H9 (cell line): ENCODE measurements at regions not wholly inside any gene's neighbourhood (a gene's known extent, or its start where the extent isn't known, plus 50 kb on each side); places are given as distances from the start of the nearest gene placed in this dataset.

Source experiments
- DNase-seq: peaks from one replicate; pipeline ENCODE4 v3.0.0-alpha.2; 2017
- H2AFZ ChIP-seq: one replicate; pipeline ENCODE4 v1.6.1; 2013; ENCODE audit warnings: mild to moderate bottlenecking, low read length, control low read depth, moderate library complexity
- H2AK5ac ChIP-seq: 2 replicates; pipeline ENCODE4 v1.6.1; 2013; ENCODE audit warnings: low read length, control low read depth, mixed read lengths; ENCODE audit not compliant: insufficient read length
- H2BK120ac ChIP-seq: one replicate; pipeline ENCODE4 v1.6.1; 2013; ENCODE audit warnings: low read depth, mild to moderate bottlenecking, low read length, control low read depth, inconsistent platforms; ENCODE audit not compliant: poor library complexity, severe bottlenecking
- H2BK12ac ChIP-seq: 2 replicates; pipeline ENCODE4 v1.6.1; 2013; ENCODE audit warnings: low read length, control low read depth, mixed read lengths, low read depth; ENCODE audit not compliant: insufficient read length
- H2BK15ac ChIP-seq: 2 replicates; pipeline ENCODE4 v1.6.1; 2013; ENCODE audit warnings: low read depth, low read length, control low read depth
- H2BK20ac ChIP-seq: one replicate; pipeline ENCODE4 v1.6.1; 2013; ENCODE audit warnings: low read depth, mild to moderate bottlenecking, low read length, control low read depth, inconsistent platforms; ENCODE audit not compliant: poor library complexity, severe bottlenecking
- H2BK5ac ChIP-seq: 2 replicates; pipeline ENCODE4 v1.6.1; 2013; ENCODE audit warnings: low read length, control low read depth, mixed read lengths; ENCODE audit not compliant: insufficient read length
- H3K14ac ChIP-seq: 2 replicates; pipeline ENCODE4 v1.6.1; 2013; ENCODE audit warnings: low read length, control low read depth; ENCODE audit not compliant: insufficient read depth
- H3K18ac ChIP-seq: 2 replicates; pipeline ENCODE4 v1.6.1; 2013; ENCODE audit warnings: low read depth, mild to moderate bottlenecking, mixed read lengths, low read length, control low read depth; ENCODE audit not compliant: insufficient read length
- H3K23ac ChIP-seq: 2 replicates; pipeline ENCODE4 v1.6.1; 2013; ENCODE audit warnings: low read length, control low read depth, mixed read lengths, low read depth; ENCODE audit not compliant: insufficient read length
- H3K23me2 ChIP-seq: 2 replicates; pipeline ENCODE4 v1.6.1; 2013; ENCODE audit warnings: low read depth, mild to moderate bottlenecking, mixed read lengths, low read length, control low read depth; ENCODE audit not compliant: insufficient read length, poor library complexity, severe bottlenecking
- H3K27ac ChIP-seq: 2 replicates; pipeline ENCODE4 v1.5.1; 2013; ENCODE audit warnings: low read length, control low read depth, mixed read lengths, low read depth; ENCODE audit not compliant: insufficient read length
- H3K27me3 ChIP-seq: 2 replicates; pipeline ENCODE4 v1.6.1; 2013; ENCODE audit warnings: low read length, control low read depth, inconsistent platforms; ENCODE audit not compliant: insufficient read depth
- H3K4ac ChIP-seq: 2 replicates; pipeline ENCODE4 v1.6.1; 2013; ENCODE audit warnings: low read depth, mild to moderate bottlenecking, control low read depth, inconsistent platforms, low read length, moderate library complexity
- H3K4me1 ChIP-seq: 2 replicates; pipeline ENCODE4 v1.6.1; 2013; ENCODE audit warnings: low read length, control low read depth, inconsistent platforms; ENCODE audit not compliant: insufficient read depth
- H3K4me2 ChIP-seq: 2 replicates; pipeline ENCODE4 v1.6.1; 2013; ENCODE audit warnings: low read length, control low read depth, mixed read lengths; ENCODE audit not compliant: insufficient read length, insufficient read depth
- H3K56ac ChIP-seq: 2 replicates; pipeline ENCODE4 v1.6.1; 2013; ENCODE audit warnings: low read depth, mild to moderate bottlenecking, mixed read lengths, low read length, control low read depth; ENCODE audit not compliant: insufficient read length
- H3K79me1 ChIP-seq: 2 replicates; pipeline ENCODE4 v1.6.1; 2013; ENCODE audit warnings: low read depth, mild to moderate bottlenecking, moderate library complexity, low read length, control low read depth, inconsistent platforms; ENCODE audit not compliant: insufficient read depth, poor library complexity, severe bottlenecking
- H3K79me2 ChIP-seq: 2 replicates; pipeline ENCODE4 v1.6.1; 2013; ENCODE audit warnings: low read length, control low read depth, inconsistent platforms; ENCODE audit not compliant: insufficient read depth
- H3K9ac ChIP-seq: 2 replicates; pipeline ENCODE4 v1.6.1; 2013; ENCODE audit warnings: low read length, control low read depth, mixed read lengths; ENCODE audit not compliant: insufficient read length; ENCODE audit errors: extremely low read depth
- H3K9me3 ChIP-seq: one replicate; pipeline ENCODE4 v1.6.1; 2013; ENCODE audit warnings: low read depth, low read length, inconsistent platforms; ENCODE audit not compliant: control insufficient read depth
- H3T11ph ChIP-seq: one replicate; pipeline ENCODE4 v1.6.1; 2013; ENCODE audit warnings: mild to moderate bottlenecking, low read length, control low read depth, inconsistent platforms
- H4K20me1 ChIP-seq: one replicate; pipeline ENCODE4 v1.6.1; 2013; ENCODE audit not compliant: control insufficient read depth, insufficient read length, insufficient read depth
- H4K5ac ChIP-seq: 2 replicates; pipeline ENCODE4 v1.6.1; 2013; ENCODE audit warnings: low read depth, mild to moderate bottlenecking, mixed read lengths, low read length, control low read depth; ENCODE audit not compliant: insufficient read length
- H4K8ac ChIP-seq: replicated peaks from 2 replicates; pipeline ENCODE4 v1.6.1; 2013; ENCODE audit warnings: low read length, control low read depth, mixed read lengths, low read depth; ENCODE audit not compliant: insufficient read length
- H4K91ac ChIP-seq: 2 replicates; pipeline ENCODE4 v1.6.1; 2013; ENCODE audit warnings: low read depth, mild to moderate bottlenecking, moderate library complexity, mixed read lengths, low read length, control low read depth; ENCODE audit not compliant: insufficient read length
- H3K27ac Mint-ChIP-seq, 3 experiments: 2 replicates in 2 of 3; 3 replicates in 1 of 3; pipeline ENCODE4 v1.8.0; 2020 to 2021; ENCODE audit warnings: mixed read lengths in 3 of 3, mild to moderate bottlenecking in 1 of 3, moderate library complexity in 1 of 3
- H3K27me3 Mint-ChIP-seq: 2 replicates; pipeline ENCODE4 v1.8.0; 2021; ENCODE audit warnings: low read depth, mild to moderate bottlenecking, moderate library complexity, mixed read lengths
- H3K36me3 Mint-ChIP-seq, 3 experiments: 2 replicates in 2 of 3; 3 replicates in 1 of 3; pipeline ENCODE4 v1.8.0; 2020 to 2021; ENCODE audit warnings: low read depth in 3 of 3, mixed read lengths in 3 of 3; ENCODE audit not compliant: insufficient read depth in 1 of 3
- H3K4me1 Mint-ChIP-seq, 2 experiments: 2 replicates each; pipeline ENCODE4 v1.8.0; 2020; ENCODE audit warnings: mixed read lengths in 2 of 2
- H3K4me3 Mint-ChIP-seq, 2 experiments: 2 replicates in 1 of 2; 3 replicates in 1 of 2; pipeline ENCODE4 v1.8.0; 2020 to 2021; ENCODE audit warnings: mild to moderate bottlenecking in 2 of 2, mixed read lengths in 2 of 2, moderate library complexity in 1 of 2
- H3K9me3 Mint-ChIP-seq, 2 experiments: 2 replicates in 1 of 2; 3 replicates in 1 of 2; pipeline ENCODE4 v1.8.0; 2020; ENCODE audit warnings: mild to moderate bottlenecking in 2 of 2, mixed read lengths in 2 of 2, moderate library complexity in 1 of 2
- CTCF ChIP-seq: fragments of 200-600 bp; sonication (generic); conservative IDR thresholded peaks from 3 replicates; pipeline ENCODE4 v1.8.0; 2021; ENCODE audit warnings: antibody characterized with exemption, mild to moderate bottlenecking
- WGBS: extraction: QIAGEN DNeasy Blood & Tissue Kit; methylation state at CpG from one replicate; pipeline ENCODE4 v1.1.7; 2013; ENCODE audit warnings: missing lambda C conversion rate, low lambda C conversion rate, mixed read lengths; ENCODE audit not compliant: insufficient read length; ENCODE audit errors: extremely low coverage; 5-methylcytosine and 5-hydroxymethylcytosine counted together

- Histone ChIP-seq H3K14ac (no peak overlapping the region), H3K79me2 (no peaks in the 10 kb centered on the region), H2AK5ac (no peak overlapping the region), H3T11ph (no peak overlapping the region), H3K27me3 (no peaks in the 10 kb centered on the region), H3K4me2 (no peak overlapping the region), H3K4ac (no peak overlapping the region), H2BK120ac (no peak overlapping the region), H2BK20ac (no peak overlapping the region), H4K20me1 (no peaks in the 10 kb centered on the region), H4K91ac (no peak overlapping the region), H4K5ac (no peak overlapping the region), H2BK15ac (no peak overlapping the region), H2AFZ (no peak overlapping the region), H3K79me1 (no peaks in the 10 kb centered on the region), H3K56ac (no peak overlapping the region), H4K8ac (no peak overlapping the region), H3K4me1 (no peaks in the 10 kb centered on the region), H3K23ac (no peak overlapping the region), H3K9ac (no peak overlapping the region), H3K23me2 (no peaks in the 10 kb centered on the region), H3K18ac (no peak overlapping the region), H2BK5ac (no peak overlapping the region), H3K9me3 (no peaks in the 10 kb centered on the region), H3K27ac (no peak overlapping the region), H2BK12ac (no peak overlapping the region)
- no peak for TF ChIP-seq CTCF
- DNase-seq, result no peak
- Mint-ChIP-seq H3K36me3 (peaks cover 0 to 2% (median 0%) of the 10 kb centered on the region in 3 experiments; a peak in 1 of 7 replicates), H3K27ac (no peak overlapping the region), H3K4me3 (no peak overlapping the region), H3K27me3 (peaks cover 1% of the 10 kb centered on the region), H3K9me3 (no peaks in the 10 kb centered on the region), H3K4me1 (peaks cover 13 to 21% of the 10 kb centered on the region in 2 experiments)
- WGBS, result no CpG with 5 or more reads among the region's 8 CpGs
Observed at GRCh38 chr5:61277781-61278180, 54.3 kb upstream of the ZSWIM6 start.
